CD4-positive, alpha-beta T cell treated with Interleukin-17A for 4 hours (primary cell): ENCODE measurements at regions not wholly inside any gene's neighbourhood (a gene's known extent, or its start where the extent isn't known, plus 50 kb on each side); places are given as distances from the start of the nearest gene placed in this dataset.
A peak's percentile ranks its signal among the peaks of the same experiment; 100 is the strongest.
"Not testable (repeated sequence)": the region's sequence is repeated elsewhere in the genome, so short reads cannot be mapped to it uniquely, and the experiment has no call there.

Experiments
- DNase-seq: peaks from one replicate; pipeline ENCODE4 v3.0.0-alpha.2; 2020; ENCODE audit warnings: mixed read lengths

- no peak for DNase-seq
Observed at GRCh38 chr6:109253366-109253765, 128.9 kb downstream of the CD164 start.

DNA sequence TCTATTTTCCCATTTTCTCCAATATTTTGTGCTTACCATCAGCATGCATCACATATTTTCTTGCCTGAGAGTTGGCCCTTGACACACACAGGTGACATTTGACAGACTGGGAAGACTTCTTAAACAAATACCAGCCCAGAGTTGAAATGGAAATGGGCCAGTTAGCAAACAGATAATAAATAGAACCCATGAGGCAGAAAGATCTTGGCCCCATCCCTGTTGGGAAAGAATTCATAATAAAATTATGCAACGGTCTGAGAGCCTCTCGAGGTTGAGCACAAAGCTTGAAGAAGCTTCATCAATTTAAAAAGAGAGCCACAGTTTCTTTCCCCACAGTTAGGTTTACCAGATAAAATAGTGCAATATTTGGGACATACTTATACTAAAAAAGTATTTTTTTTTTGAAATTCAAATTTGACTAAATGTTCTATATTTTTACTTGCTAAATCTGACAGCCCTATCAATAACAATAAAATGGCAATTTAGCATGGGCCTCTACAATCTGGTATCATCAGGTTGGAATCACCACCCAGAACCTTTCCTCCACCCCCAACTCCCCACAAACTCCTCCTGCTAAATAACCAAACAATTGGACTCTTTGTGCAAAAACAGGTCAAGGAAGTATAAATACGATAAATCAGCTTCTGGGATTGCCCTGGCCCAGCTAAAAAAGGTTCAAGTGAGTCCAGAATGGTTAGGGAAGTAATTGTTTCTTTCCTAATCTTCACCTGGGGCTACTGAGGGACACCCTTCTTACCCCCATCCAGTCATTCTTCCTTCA, 129.8 kb downstream of the CD164 start:
- DNase-seq, result no peak

DNA sequence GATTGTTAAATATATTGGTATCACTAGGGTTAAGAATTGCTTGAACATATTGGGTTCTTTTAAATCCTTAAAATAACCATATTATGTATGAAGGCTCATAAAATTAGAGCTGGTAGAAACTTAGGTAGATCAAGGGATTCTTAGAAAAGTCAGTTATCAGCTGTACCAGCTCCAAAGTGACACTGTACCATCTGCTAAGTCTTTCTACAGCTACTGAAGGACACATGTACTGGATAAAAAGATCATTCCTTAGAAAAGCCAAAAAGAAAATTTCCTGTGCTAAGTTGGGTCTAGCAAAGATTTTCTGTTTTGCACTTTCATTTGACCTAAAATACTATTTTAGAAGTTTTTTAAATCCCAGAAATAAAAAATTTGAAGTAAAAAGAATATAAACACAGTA, 130.4 kb downstream of the CD164 start:
- DNase-seq, result no peak

DNA sequence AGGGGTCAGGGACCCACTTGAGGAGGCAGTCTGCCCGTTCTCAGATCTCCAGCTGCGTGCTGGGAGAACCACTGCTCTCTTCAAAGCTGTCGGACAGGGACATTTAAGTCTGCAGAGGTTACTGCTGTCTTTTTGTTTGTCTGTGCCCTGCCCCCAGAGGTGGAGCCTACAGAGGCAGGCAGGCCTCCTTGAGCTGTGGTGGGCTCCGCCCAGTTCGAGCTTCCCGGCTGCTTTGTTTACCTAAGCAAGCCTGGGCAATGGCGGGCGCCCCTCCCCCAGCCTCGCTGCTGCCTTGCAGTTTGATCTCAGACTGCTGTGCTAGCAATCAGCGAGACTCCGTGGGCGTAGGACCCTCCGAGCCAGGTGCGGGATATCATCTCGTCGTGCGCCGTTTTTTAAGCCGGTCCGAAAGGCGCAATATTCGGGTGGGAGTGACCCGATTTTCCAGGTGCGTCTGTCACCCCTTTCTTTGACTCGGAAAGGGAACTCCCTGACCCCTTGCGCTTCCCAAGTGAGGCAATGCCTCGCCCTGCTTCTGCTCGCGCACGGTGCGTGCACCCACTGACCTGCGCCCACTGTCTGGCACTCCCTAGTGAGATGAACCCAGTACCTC, 131.6 kb downstream of the CD164 start:
- not testable (repeated sequence) for DNase-seq

DNA sequence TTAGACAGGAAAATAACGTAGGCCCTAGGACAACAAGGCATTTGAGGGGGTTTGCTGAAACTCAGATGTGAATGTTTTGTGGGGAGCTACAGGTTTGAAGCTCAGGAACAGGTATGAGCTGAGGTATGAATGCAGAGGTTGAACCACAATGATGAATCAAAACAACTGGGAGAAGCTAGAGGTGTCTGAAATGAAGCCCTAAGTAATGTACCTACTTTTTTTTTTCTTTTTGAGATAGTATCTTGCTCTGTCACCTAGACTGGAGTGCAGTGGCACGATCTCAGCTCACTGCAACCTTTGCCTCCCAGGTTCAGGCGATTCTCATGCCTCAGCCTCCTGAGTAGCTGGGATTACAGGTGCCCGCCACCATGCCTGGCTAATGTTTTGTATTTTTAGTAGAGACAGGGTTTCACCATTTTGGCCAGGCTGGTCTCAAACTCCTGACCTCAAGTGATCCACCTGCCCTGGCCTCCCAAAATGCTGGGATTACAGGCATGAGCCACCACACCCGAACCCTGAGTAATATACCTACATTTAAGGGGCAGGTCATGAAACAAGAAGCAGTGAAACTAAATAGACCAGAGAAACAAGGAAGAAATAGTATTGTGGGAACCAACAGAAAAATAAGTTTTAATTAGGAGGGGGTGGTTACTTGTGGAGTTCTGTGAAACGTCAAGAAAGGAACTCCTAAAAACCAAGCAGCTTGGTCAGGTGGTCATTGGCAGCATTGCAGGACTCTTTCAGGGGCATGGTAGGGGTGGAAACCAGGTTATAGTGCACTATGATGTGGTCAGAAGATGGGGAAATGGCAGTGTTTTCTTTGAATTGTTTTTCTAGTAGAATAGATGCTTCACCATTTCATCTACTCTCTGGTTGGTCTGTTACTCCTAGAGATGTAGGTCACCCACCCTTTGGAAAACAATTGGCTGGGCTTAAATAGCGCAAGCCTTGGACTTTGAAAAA, 138.1 kb downstream of the CD164 start:
- DNase-seq, result no peak

DNA sequence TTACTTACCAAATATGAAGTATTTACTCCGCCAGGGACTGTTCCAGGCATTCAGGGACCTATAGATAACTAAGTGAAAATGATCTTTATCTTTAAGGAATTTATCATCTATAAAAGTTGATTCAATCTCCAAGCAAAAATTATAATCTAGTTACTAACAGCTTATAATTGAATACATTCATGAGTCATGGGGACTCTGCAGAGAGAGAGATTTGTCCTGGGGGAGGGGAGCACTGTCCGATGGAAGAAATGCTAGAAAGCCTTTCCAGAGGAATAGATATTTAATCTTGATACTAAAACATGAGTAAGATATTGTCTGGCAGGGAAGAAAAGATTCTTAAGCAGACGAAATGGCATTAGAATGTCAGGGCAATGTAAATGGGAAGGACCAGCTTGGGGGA, 139.3 kb downstream of the CD164 start:
- DNase-seq, result no peak

DNA sequence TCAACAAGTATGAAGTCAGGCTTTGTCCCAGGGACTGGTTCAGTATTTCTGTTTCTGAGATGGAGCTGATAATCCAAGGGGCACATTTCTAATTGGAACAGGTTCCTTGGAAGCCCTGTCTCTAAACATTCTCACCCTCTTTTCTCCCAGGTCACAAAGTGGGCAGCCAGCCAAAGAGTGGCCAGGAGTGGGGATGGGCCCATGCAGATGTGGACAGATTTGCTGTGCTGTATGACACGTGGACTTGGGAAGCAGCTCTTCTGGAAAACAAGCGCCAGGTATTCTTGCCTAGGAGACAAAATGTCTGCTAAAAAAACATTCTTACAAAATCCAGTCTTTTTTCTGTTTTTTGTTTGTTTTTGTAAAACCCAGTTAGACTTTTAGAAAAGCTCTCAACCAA, 140.2 kb downstream of the CD164 start:
- no peak for DNase-seq

- no peak for DNase-seq
Observed at GRCh38 chr6:109241199-109241598, 141.1 kb downstream of the CD164 start.

DNA sequence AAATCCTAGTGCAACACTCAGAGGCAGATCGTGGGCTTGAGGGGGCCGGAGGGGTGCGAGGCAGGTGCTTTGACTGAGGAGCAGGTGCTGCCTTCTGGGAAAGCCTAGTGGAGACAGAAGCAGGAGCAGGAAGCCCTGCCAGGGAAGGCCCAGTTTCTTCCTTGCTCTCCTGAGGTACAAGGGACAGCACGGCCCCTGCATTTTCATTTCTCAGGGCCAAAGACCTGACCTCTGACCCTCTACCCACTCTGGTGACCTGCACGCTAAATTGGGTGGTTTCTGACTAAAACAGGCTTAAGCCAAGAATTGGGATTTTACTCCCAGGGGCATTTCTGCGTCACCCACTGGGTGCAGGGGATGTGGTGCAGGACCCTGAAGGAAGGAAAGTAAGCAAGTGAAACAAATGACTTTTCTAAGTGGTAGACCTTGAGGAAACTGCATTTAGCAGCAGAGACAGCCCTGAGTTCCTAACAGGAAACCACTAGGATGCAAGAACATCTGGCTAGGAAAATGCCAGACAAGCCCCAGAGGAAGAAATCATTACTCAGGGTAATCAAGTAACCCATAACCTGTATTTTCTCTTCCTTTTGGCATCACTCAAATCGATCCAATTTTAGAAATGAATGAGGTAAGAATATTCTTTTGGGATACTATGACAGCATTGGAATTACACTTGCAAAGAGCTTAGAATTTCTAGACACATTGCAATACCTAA, 141.7 kb downstream of the CD164 start:
- DNase-seq, result no peak

DNA sequence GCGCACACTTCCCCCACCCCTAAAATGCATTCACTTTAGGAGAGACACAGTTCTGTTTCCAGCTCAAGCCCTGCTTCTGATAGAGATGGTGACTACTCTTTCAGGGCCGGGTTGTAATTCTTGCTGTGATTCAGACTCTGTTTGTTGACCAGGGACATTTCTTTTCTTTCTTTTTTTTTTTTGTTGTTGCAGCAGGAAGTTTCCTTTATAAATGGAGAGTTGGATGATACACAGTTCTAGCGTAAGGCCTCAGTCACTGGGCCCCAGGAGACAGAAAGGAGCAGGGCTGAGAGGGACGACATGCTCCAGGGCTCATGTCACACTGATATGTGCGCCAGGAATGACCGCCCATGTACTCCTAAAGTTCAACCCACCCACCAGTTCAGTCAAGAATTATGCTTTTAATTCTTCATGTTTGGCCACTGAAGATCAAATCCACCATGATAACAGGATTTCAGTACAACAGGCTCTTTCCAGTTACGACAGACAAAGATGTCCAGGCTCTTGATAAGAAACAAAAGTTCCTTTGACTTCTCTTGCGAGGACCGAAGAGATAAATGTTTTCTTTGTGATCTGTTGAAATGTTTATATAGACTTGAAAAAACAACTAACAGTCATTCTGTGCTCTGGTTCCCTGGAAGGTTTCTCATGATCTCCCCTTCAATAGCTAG, 142.5 kb downstream of the CD164 start:
- no peak for DNase-seq

- DNase-seq, result no peak
Observed at GRCh38 chr6:109239160-109239559, 143.1 kb downstream of the CD164 start.

- no peak for DNase-seq
Observed at GRCh38 chr6:109238396-109238795, 143.1 kb downstream of the CEP57L1 start.

GRCh38 chr6:109237986-109238329, 142.7 kb downstream of the CEP57L1 start:
- no peak for DNase-seq

- DNase-seq, result no peak
Observed at GRCh38 chr6:109237077-109237985, 142.0 kb downstream of the CEP57L1 start.

- DNase-seq, result peak; percentile 32
Observed at GRCh38 chr6:109236115-109237076, 141.1 kb downstream of the CEP57L1 start.

GRCh38 chr6:109235481-109236038, 140.3 kb downstream of the CEP57L1 start:
- DNase-seq, result no peak

DNA sequence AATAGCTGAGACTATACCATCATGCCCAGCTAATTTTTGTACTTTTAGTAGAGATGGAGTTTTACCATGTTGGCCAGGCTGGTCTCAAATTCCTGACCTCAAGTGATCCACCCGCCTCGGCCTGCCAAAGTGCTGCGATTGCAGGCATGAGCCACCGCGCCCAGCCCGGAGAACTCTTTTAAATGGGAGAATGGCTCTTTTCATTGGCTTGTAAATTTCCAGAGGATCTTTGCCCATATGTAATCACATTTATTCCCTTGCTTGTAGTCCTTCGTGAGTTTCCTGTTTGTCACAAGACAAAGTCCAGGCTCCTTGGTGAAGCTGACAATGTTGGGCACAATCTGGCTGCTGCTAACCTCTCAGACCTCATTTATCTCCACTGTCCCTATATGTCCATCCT, 135.1 kb downstream of the CEP57L1 start:
- DNase-seq, result no peak

DNA sequence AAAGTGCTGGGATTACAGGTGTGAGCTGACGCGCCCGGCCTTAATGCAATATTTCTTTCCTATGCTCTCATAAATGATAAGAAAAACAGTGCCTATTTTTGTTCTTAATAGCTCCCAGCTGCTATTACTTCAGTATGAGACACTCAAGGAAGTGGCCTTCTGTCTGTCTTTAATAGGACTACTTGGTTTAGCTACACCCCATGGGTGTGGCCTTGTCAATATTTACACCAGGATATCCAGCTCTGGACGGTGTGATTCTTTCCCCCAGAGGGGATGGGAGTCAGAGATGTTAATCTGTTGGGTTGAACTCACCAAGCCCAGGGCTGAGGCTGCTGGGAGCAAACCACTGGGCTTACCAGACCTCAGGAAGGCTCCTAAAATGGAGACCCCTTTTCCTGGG, 134.2 kb downstream of the CEP57L1 start:
- no peak for DNase-seq

- no peak for DNase-seq
Observed at GRCh38 chr6:109227646-109228045, 132.3 kb downstream of the CEP57L1 start.

- no peak for DNase-seq
Observed at GRCh38 chr6:109226353-109226752, 131.0 kb downstream of the CEP57L1 start.
